SK-N-SH (cell line): ENCODE measurements at regions not wholly inside any gene's neighbourhood (a gene's known extent, or its start where the extent isn't known, plus 50 kb on each side); places are given as distances from the start of the nearest gene placed in this dataset.

ENCODE experiments used
- CTCF ChIA-PET: fragments of 300-600, 350-600 bp; formaldehyde crosslinking; extraction: SDS; loops from one replicate; lab custom pipeline; 2021; lab: Yijun Ruan, JAX
- POLR2A ChIA-PET: fragments of 350-600 bp; sonication (Branson Sonifier 250); formaldehyde crosslinking; extraction: SDS; loops from one replicate; lab custom pipeline; 2020; ENCODE audit warnings: antibody characterized with exemption, inconsistent platforms; lab: Yijun Ruan, JAX
- DNase-seq: peaks from one replicate; pipeline ENCODE4 v3.0.0; 2012
- H2AFZ ChIP-seq: fragments of 200-600 bp; sonication (generic); 2 replicates; pipeline ENCODE4 v1.8.1; 2016; ENCODE audit warnings: antibody characterized with exemption, mild to moderate bottlenecking, low read depth
- H3F3A ChIP-seq: fragments of 200-600 bp; sonication (generic); replicated peaks from 2 replicates; pipeline ENCODE3; 2016; ENCODE audit warnings: antibody characterized with exemption, mild to moderate bottlenecking; ENCODE audit not compliant: insufficient read depth
- H3K27ac ChIP-seq, 2 experiments: fragments of 200-500 bp in 1 of 2; fragments of 200-600 bp in 1 of 2; sonication (Bioruptor generic) in 1 of 2; sonication (generic), shearing (Covaris generic) in 1 of 2; 2 replicates each; pipeline versions ENCODE4 v1.5.1 to v1.6.1; 2014 to 2016; ENCODE audit warnings: low read depth in 2 of 2, inconsistent platforms in 1 of 2, low read length in 1 of 2, mild to moderate bottlenecking in 1 of 2, mixed read lengths in 1 of 2
- H3K27me3 ChIP-seq: fragments of 200-600 bp; sonication (generic), shearing (Covaris generic); 2 replicates; pipeline ENCODE4 v1.6.1; 2016; ENCODE audit warnings: mixed run types; ENCODE audit not compliant: insufficient read depth
- H3K36me3 ChIP-seq, 2 experiments: fragments of 200-500 bp in 1 of 2; fragments of 200-600 bp in 1 of 2; sonication (Bioruptor generic) in 1 of 2; sonication (generic) in 1 of 2; replicated peaks in 1 of 2; 2 replicates each; pipeline versions ENCODE3 to v1.5.1; 2014 to 2016; ENCODE audit warnings: low read length in 1 of 2, mild to moderate bottlenecking in 1 of 2; ENCODE audit not compliant: insufficient read depth in 2 of 2, control insufficient read depth in 1 of 2
- H3K4me1 ChIP-seq, 2 experiments: fragments of 200-500 bp in 1 of 2; fragments of 200-600 bp in 1 of 2; sonication (Bioruptor generic) in 1 of 2; sonication (generic), shearing (Covaris generic) in 1 of 2; 2 replicates each; pipeline versions ENCODE4 v1.5.1 to v1.6.1; 2014 to 2016; ENCODE audit warnings: low read depth in 1 of 2, low read length in 1 of 2, mixed run types in 1 of 2; ENCODE audit not compliant: insufficient read depth in 2 of 2, control insufficient read depth in 1 of 2
- H3K4me2 ChIP-seq: fragments of 200-600 bp; sonication (generic), shearing (Covaris generic); 2 replicates; pipeline ENCODE4 v1.6.1; 2017; ENCODE audit warnings: mixed run types
- H3K4me3 ChIP-seq, 2 experiments: fragments of 200-500 bp in 1 of 2; fragments of 200-600 bp in 1 of 2; sonication (Bioruptor generic) in 1 of 2; sonication (generic), shearing (Covaris generic) in 1 of 2; 2 replicates each; pipeline versions ENCODE4 v1.5.1 to v1.8.1; 2014 to 2016; ENCODE audit warnings: low read depth in 2 of 2, inconsistent platforms in 1 of 2, low read length in 1 of 2, mild to moderate bottlenecking in 1 of 2, mixed read lengths in 1 of 2, moderate library complexity in 1 of 2
- H3K79me2 ChIP-seq: fragments of 200-600 bp; sonication (generic); 2 replicates; pipeline ENCODE4 v1.8.1; 2017; ENCODE audit warnings: mild to moderate bottlenecking; ENCODE audit not compliant: insufficient read depth
- H3K9ac ChIP-seq: fragments of 200-600 bp; sonication (generic); 2 replicates; pipeline ENCODE4 v1.6.1; 2017; ENCODE audit warnings: mixed run types
- H3K9me2 ChIP-seq: fragments of 200-600 bp; sonication (generic); 2 replicates; pipeline ENCODE4 v1.6.1; 2017; ENCODE audit warnings: mixed run types
- H3K9me3 ChIP-seq: fragments of 200-600 bp; sonication (generic); 2 replicates; pipeline ENCODE4 v1.6.1; 2017; ENCODE audit warnings: mixed run types, mild to moderate bottlenecking, moderate library complexity
- H4K20me1 ChIP-seq: fragments of 200-600 bp; sonication (generic); 2 replicates; pipeline ENCODE4 v1.6.1; 2017; ENCODE audit warnings: mild to moderate bottlenecking, mixed run types; ENCODE audit not compliant: insufficient read depth
- FOXM1 ChIP-seq: IDR thresholded peaks from 2 replicates; pipeline ENCODE4 v1.4.0; 2012; ENCODE audit warnings: low read depth, mild to moderate bottlenecking
- GABPA ChIP-seq: IDR thresholded peaks from 2 replicates; pipeline ENCODE4 v1.4.0; 2012; ENCODE audit warnings: low read depth, mild to moderate bottlenecking
- MEF2A ChIP-seq: IDR thresholded peaks from 2 replicates; pipeline ENCODE4 v1.4.0; 2012; ENCODE audit warnings: low read depth, borderline replicate concordance
- RAD21 ChIP-seq: IDR thresholded peaks from 2 replicates; pipeline ENCODE4 v1.6.1; 2012; ENCODE audit warnings: mild to moderate bottlenecking, low read length
- SIN3A ChIP-seq: IDR thresholded peaks from 2 replicates; pipeline ENCODE4 v1.6.1; 2012; ENCODE audit warnings: low read depth, mild to moderate bottlenecking, low read length, moderate library complexity, borderline replicate concordance
- TEAD4 ChIP-seq: IDR thresholded peaks from 2 replicates; pipeline ENCODE4 v1.4.0; 2012; ENCODE audit warnings: mild to moderate bottlenecking, borderline replicate concordance; ENCODE audit not compliant: insufficient read depth
- YY1 ChIP-seq: IDR thresholded peaks from 2 replicates; pipeline ENCODE4 v1.4.0; 2012; ENCODE audit warnings: low read depth, mild to moderate bottlenecking
- WGBS: methylation state at CpG from one replicate; pipeline ENCODE4 v1.1.6; 2017; ENCODE audit warnings: low lambda C conversion rate; 5-methylcytosine and 5-hydroxymethylcytosine counted together
- TF ChIP-seq, protein P1 (sequence below): IDR thresholded peaks from 2 replicates; pipeline ENCODE4 v1.4.0; 2012; ENCODE audit warnings: low read depth, borderline replicate concordance
- TF ChIP-seq, protein P2 (sequence below): IDR thresholded peaks from 2 replicates; pipeline ENCODE4 v1.6.1; 2012; ENCODE audit warnings: mild to moderate bottlenecking, low read depth, low read length, moderate library complexity
- TF ChIP-seq, protein P3 (sequence below): fragments of 150-350 bp; IDR thresholded peaks from 2 replicates; pipeline ENCODE4 v1.6.1; 2017; ENCODE audit warnings: antibody characterized with exemption, low read length, low read depth, borderline replicate concordance

DNA sequence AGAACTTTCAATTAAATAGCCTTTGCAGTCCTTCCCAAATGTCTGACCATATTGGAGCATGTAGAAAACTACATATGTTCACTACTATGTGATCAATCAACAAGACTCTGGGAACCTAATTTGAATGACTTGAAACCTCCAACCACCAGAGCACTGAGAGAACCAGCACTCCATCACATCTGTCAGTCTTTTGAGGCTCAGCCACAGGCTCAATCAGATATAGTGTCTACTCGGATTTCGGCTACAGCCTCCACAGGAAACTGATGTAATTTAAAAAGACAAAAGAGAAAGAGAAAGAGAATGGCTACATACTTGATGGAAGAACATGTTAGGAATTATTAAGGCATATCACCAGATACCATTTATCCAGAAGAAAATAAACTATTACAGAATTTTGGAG is 859.0 kb downstream of the FAM181B start:
- 0% methylated on average over 2 of the region's 2 CpGs for WGBS

DNA sequence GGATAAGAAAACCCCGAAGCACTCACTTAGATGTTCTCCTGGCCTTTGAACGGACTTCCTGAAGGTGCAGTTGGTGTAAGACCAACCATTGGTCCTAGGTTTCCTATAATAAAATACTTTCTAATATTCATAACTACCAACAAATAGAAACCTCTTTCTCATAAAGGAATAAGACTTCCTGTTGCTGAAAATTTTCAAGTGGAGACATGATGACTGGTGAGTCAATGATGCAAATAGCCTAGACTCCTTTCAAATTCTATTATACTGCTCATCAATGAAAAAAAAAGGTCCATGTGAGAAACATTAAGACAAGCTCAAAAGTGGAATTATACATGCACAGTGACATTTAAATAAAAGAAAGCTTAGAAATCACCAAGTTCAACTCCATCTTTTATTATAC is 862.8 kb downstream of the FAM181B start:
- Histone ChIP-seq H3K36me3 (no peaks in the 10 kb centered on the region), H3F3A (no peaks in the 10 kb centered on the region), H3K9me2 (no peaks in the 10 kb centered on the region), H3K4me1 (no peaks in the 10 kb centered on the region), H4K20me1 (no peaks in the 10 kb centered on the region), H3K9ac (no peak overlapping the region), H3K27ac (no peak overlapping the region), H2AFZ (no peak overlapping the region), H3K79me2 (no peaks in the 10 kb centered on the region), H3K27me3 (no peaks in the 10 kb centered on the region), H3K4me2 (no peak overlapping the region), H3K4me3 (no peak overlapping the region), H3K9me3 (no peaks in the 10 kb centered on the region)
- ChIA-PET CTCF (no interaction called here), POLR2A (no interaction called here)
- no peak for DNase-seq
- TF ChIP-seq RAD21 = no peak
- TF ChIP-seq YY1 = no peak
- TF ChIP-seq SIN3A = no peak
- no peak for TF ChIP-seq FOXM1
- TF ChIP-seq, protein P1, sequence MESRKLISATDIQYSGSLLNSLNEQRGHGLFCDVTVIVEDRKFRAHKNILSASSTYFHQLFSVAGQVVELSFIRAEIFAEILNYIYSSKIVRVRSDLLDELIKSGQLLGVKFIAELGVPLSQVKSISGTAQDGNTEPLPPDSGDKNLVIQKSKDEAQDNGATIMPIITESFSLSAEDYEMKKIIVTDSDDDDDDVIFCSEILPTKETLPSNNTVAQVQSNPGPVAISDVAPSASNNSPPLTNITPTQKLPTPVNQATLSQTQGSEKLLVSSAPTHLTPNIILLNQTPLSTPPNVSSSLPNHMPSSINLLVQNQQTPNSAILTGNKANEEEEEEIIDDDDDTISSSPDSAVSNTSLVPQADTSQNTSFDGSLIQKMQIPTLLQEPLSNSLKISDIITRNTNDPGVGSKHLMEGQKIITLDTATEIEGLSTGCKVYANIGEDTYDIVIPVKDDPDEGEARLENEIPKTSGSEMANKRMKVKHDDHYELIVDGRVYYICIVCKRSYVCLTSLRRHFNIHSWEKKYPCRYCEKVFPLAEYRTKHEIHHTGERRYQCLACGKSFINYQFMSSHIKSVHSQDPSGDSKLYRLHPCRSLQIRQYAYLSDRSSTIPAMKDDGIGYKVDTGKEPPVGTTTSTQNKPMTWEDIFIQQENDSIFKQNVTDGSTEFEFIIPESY = no peak
- TF ChIP-seq GABPA = no peak
- TF ChIP-seq, protein P2, sequence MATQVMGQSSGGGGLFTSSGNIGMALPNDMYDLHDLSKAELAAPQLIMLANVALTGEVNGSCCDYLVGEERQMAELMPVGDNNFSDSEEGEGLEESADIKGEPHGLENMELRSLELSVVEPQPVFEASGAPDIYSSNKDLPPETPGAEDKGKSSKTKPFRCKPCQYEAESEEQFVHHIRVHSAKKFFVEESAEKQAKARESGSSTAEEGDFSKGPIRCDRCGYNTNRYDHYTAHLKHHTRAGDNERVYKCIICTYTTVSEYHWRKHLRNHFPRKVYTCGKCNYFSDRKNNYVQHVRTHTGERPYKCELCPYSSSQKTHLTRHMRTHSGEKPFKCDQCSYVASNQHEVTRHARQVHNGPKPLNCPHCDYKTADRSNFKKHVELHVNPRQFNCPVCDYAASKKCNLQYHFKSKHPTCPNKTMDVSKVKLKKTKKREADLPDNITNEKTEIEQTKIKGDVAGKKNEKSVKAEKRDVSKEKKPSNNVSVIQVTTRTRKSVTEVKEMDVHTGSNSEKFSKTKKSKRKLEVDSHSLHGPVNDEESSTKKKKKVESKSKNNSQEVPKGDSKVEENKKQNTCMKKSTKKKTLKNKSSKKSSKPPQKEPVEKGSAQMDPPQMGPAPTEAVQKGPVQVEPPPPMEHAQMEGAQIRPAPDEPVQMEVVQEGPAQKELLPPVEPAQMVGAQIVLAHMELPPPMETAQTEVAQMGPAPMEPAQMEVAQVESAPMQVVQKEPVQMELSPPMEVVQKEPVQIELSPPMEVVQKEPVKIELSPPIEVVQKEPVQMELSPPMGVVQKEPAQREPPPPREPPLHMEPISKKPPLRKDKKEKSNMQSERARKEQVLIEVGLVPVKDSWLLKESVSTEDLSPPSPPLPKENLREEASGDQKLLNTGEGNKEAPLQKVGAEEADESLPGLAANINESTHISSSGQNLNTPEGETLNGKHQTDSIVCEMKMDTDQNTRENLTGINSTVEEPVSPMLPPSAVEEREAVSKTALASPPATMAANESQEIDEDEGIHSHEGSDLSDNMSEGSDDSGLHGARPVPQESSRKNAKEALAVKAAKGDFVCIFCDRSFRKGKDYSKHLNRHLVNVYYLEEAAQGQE = no peak
- TF ChIP-seq, protein P3, sequence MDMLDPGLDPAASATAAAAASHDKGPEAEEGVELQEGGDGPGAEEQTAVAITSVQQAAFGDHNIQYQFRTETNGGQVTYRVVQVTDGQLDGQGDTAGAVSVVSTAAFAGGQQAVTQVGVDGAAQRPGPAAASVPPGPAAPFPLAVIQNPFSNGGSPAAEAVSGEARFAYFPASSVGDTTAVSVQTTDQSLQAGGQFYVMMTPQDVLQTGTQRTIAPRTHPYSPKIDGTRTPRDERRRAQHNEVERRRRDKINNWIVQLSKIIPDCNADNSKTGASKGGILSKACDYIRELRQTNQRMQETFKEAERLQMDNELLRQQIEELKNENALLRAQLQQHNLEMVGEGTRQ = no peak
- no peak for TF ChIP-seq TEAD4
- WGBS = 0% methylated on average over 2 of the region's 2 CpGs

More for the DNA sequence above, 859.0 kb downstream of the FAM181B start:
- no peaks in the 10 kb centered on the region for H3K9me2 ChIP-seq
- H3F3A ChIP-seq = no peaks in the 10 kb centered on the region
- no peaks in the 10 kb centered on the region for H3K4me1 ChIP-seq
- H4K20me1 ChIP-seq = no peaks in the 10 kb centered on the region
- no peak overlapping the region for H3K27ac ChIP-seq
- H3K79me2 ChIP-seq = no peaks in the 10 kb centered on the region
- H3K4me3 ChIP-seq = no peak overlapping the region
- H3K4me2 ChIP-seq = no peak overlapping the region
- TF ChIP-seq MEF2A = no peak
- TF ChIP-seq, all 33 proteins: peak for 0
- no peaks in the 10 kb centered on the region for H3K36me3 ChIP-seq
- H2AFZ ChIP-seq = no peak overlapping the region
- ChIA-PET CTCF (no interaction called here), POLR2A (no interaction called here)
- no peaks in the 10 kb centered on the region for H3K27me3 ChIP-seq
- H3K9ac ChIP-seq = no peak overlapping the region
- no peak for DNase-seq
- no peaks in the 10 kb centered on the region for H3K9me3 ChIP-seq
